K562 (cell line): ENCODE measurements at regions not wholly inside any gene's neighbourhood (a gene's known extent, or its start where the extent isn't known, plus 50 kb on each side); places are given as distances from the start of the nearest gene placed in this dataset.

ENCODE experiments used
- CEBPB ChIP-seq: fragments of 450-650 bp; IDR thresholded peaks from 2 replicates; pipeline ENCODE4 v1.6.1; 2016; ENCODE audit warnings: missing genetic modification characterization, missing compliant biosample characterization
- ESRRA ChIP-seq: fragments of 450-650 bp; IDR thresholded peaks from 2 replicates; pipeline ENCODE4 v1.6.1; 2014; ENCODE audit warnings: low read depth, mild to moderate bottlenecking, moderate library complexity, borderline replicate concordance
- EWSR1 ChIP-seq: fragments of 450-650 bp; IDR thresholded peaks from 2 replicates; pipeline ENCODE4 v1.6.1; 2018; ENCODE audit warnings: borderline replicate concordance, mild to moderate bottlenecking, low read depth, moderate library complexity; ENCODE audit not compliant: partially characterized antibody
- GTF2F1 ChIP-seq: IDR thresholded peaks from 2 replicates; pipeline ENCODE4 v1.6.1; 2011; ENCODE audit warnings: low read depth, low read length, improper control_type of control experiment
- HIVEP1 ChIP-seq: fragments of 250-450 bp; sonication (Bioruptor Pico); IDR thresholded peaks from 2 replicates; pipeline ENCODE4 v1.4.0; 2020; ENCODE audit warnings: mild to moderate bottlenecking
- KDM4B ChIP-seq, 2 experiments: fragments of 450-650 bp in 1 of 2; sonication (generic) in 1 of 2; IDR thresholded peaks; 2 replicates each; pipeline ENCODE4 v1.6.1; 2016 to 2017; ENCODE audit warnings: borderline replicate concordance in 2 of 2, antibody characterized with exemption in 1 of 2, low read depth in 1 of 2, mild to moderate bottlenecking in 1 of 2
- SMAD1 ChIP-seq: fragments of 150-350 bp; IDR thresholded peaks from 2 replicates; pipeline ENCODE4 v1.6.1; 2014; ENCODE audit warnings: low read length, low read depth; ENCODE audit not compliant: partially characterized antibody
- SMAD2 ChIP-seq: fragments of 150-350 bp; IDR thresholded peaks from 2 replicates; pipeline ENCODE4 v1.6.1; 2014; ENCODE audit warnings: low read depth, mild to moderate bottlenecking, low read length
- STAT5B ChIP-seq: fragments of 250-450 bp; sonication (Bioruptor Pico); IDR thresholded peaks from 2 replicates; pipeline ENCODE4 v1.8.0; 2021; ENCODE audit warnings: mild to moderate bottlenecking, inconsistent platforms
- YY1 ChIP-seq, 3 experiments: IDR thresholded peaks; 2 replicates each; pipeline ENCODE4 v1.6.1; 2011; ENCODE audit warnings: low read length in 2 of 3, mild to moderate bottlenecking in 2 of 3, moderate library complexity in 2 of 3, borderline replicate concordance in 1 of 3, control low read depth in 1 of 3, low read depth in 1 of 3; ENCODE audit not compliant: insufficient read depth in 3 of 3, insufficient replicate concordance in 2 of 3, control insufficient read depth in 1 of 3, insufficient read length in 1 of 3; ENCODE audit errors: extremely low read depth in 1 of 3
- TF ChIP-seq, protein P1 (sequence below): fragments of 450-650 bp; formaldehyde crosslinking; IDR thresholded peaks from 2 replicates; pipeline ENCODE4 v1.4.0; 2020; ENCODE audit warnings: mild to moderate bottlenecking, moderate library complexity
- TF ChIP-seq, protein P2 (sequence below): fragments of 250-450 bp; sonication (Bioruptor Pico); IDR thresholded peaks from 2 replicates; pipeline ENCODE4 v1.6.1; 2021; ENCODE audit warnings: mild to moderate bottlenecking
- TF ChIP-seq, protein P3 (sequence below): IDR thresholded peaks from 2 replicates; pipeline ENCODE4 v1.6.1; 2016; ENCODE audit warnings: missing genetic modification characterization, missing compliant biosample characterization
- TF ChIP-seq, protein P4 (sequence below), 3 experiments: IDR thresholded peaks in 2 of 3; conservative IDR thresholded peaks in 1 of 3; 2 replicates each; pipeline ENCODE4 v1.5.1; 2011 to 2012; ENCODE audit warnings: low read length in 3 of 3, mild to moderate bottlenecking in 3 of 3, control low read depth in 2 of 3, improper control_type of control experiment in 1 of 3, inconsistent platforms in 1 of 3, low read depth in 1 of 3, mixed read lengths in 1 of 3, moderate library complexity in 1 of 3; ENCODE audit not compliant: insufficient read depth in 2 of 3

DNA sequence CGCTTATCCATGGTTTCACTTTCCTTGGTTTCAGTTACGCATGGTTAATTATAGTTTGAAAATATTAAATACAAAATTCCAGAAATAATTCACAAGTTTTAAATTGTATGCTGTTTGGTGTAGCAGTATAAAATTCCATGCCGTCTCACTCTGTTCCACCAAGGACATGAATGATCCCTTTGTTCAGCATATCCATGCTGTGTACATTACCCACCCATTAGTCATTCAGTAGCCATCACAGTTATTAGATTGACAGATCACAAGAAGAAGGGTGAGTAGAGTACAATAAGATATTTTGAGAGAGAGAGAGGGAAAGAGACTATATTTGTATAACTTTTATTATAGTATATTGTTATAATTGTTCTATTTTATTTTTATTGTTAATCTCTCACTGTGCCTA is 535.5 kb downstream of the SQOR start:
- TF ChIP-seq, protein P1, sequence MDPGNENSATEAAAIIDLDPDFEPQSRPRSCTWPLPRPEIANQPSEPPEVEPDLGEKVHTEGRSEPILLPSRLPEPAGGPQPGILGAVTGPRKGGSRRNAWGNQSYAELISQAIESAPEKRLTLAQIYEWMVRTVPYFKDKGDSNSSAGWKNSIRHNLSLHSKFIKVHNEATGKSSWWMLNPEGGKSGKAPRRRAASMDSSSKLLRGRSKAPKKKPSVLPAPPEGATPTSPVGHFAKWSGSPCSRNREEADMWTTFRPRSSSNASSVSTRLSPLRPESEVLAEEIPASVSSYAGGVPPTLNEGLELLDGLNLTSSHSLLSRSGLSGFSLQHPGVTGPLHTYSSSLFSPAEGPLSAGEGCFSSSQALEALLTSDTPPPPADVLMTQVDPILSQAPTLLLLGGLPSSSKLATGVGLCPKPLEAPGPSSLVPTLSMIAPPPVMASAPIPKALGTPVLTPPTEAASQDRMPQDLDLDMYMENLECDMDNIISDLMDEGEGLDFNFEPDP (CRISPR knock-in tag) = no peak
- TF ChIP-seq SMAD1 (no peak), SMAD2 (no peak), YY1 (IDR thresholded peaks at IDR 0.05; ENCODE audit: borderline replicate concordance in 1 of 3, control insufficient read depth in 1 of 3, extremely low read depth in 1 of 3, insufficient read depth in 3 of 3, insufficient read length in 1 of 3, insufficient replicate concordance in 2 of 3, low read depth in 1 of 3, low read length in 2 of 3) (no peak), EWSR1 (no peak), CEBPB (tag) (no peak), HIVEP1 (CRISPR knock-in tag) (no peak), KDM4B (IDR thresholded peaks at IDR 0.05; ENCODE audit: borderline replicate concordance in 2 of 2, low read depth in 1 of 2) (no peak), ESRRA (no peak), STAT5B (CRISPR knock-in tag) (no peak), GTF2F1 (no peak)
- TF ChIP-seq, protein P2, sequence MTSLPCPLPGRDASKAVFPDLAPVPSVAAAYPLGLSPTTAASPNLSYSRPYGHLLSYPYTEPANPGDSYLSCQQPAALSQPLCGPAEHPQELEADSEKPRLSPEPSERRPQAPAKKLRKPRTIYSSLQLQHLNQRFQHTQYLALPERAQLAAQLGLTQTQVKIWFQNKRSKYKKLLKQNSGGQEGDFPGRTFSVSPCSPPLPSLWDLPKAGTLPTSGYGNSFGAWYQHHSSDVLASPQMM = no peak
- TF ChIP-seq, protein P3, sequence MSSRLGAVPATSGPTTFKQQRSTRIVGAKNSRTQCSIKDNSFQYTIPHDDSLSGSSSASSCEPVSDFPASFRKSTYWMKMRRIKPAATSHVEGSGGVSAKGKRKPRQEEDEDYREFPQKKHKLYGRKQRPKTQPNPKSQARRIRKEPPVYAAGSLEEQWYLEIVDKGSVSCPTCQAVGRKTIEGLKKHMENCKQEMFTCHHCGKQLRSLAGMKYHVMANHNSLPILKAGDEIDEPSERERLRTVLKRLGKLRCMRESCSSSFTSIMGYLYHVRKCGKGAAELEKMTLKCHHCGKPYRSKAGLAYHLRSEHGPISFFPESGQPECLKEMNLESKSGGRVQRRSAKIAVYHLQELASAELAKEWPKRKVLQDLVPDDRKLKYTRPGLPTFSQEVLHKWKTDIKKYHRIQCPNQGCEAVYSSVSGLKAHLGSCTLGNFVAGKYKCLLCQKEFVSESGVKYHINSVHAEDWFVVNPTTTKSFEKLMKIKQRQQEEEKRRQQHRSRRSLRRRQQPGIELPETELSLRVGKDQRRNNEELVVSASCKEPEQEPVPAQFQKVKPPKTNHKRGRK (tag) = no peak
- TF ChIP-seq, protein P4, sequence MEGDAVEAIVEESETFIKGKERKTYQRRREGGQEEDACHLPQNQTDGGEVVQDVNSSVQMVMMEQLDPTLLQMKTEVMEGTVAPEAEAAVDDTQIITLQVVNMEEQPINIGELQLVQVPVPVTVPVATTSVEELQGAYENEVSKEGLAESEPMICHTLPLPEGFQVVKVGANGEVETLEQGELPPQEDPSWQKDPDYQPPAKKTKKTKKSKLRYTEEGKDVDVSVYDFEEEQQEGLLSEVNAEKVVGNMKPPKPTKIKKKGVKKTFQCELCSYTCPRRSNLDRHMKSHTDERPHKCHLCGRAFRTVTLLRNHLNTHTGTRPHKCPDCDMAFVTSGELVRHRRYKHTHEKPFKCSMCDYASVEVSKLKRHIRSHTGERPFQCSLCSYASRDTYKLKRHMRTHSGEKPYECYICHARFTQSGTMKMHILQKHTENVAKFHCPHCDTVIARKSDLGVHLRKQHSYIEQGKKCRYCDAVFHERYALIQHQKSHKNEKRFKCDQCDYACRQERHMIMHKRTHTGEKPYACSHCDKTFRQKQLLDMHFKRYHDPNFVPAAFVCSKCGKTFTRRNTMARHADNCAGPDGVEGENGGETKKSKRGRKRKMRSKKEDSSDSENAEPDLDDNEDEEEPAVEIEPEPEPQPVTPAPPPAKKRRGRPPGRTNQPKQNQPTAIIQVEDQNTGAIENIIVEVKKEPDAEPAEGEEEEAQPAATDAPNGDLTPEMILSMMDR (IDR thresholded peaks at IDR 0.05 in 2 of 3, conservative IDR thresholded peaks at IDR 0.05 in 1 of 3; ENCODE audit: insufficient read depth in 2 of 3, low read depth in 1 of 3, low read length in 3 of 3) = no peak
